ES-I3 (cell line): ENCODE measurements at regions not wholly inside any gene's neighbourhood (a gene's known extent, or its start where the extent isn't known, plus 50 kb on each side); places are given as distances from the start of the nearest gene placed in this dataset.
"Not testable (repeated sequence)": the region's sequence is repeated elsewhere in the genome, so short reads cannot be mapped to it uniquely, and the experiment has no call there.

Experiments used
- H3K36me3 ChIP-seq: 2 replicates; pipeline ENCODE4 v1.6.1; 2013; ENCODE audit warnings: mild to moderate bottlenecking, low read length, control low read depth, moderate library complexity; ENCODE audit not compliant: insufficient read depth
- H3K4me1 ChIP-seq: 2 replicates; pipeline ENCODE4 v1.6.1; 2013; ENCODE audit warnings: mild to moderate bottlenecking, control low read depth, low read length; ENCODE audit not compliant: insufficient read depth
- H3K9ac ChIP-seq: 2 replicates; pipeline ENCODE4 v1.6.1; 2013; ENCODE audit warnings: low read depth, mild to moderate bottlenecking, low read length, moderate library complexity
- H3K9me3 ChIP-seq: 2 replicates; pipeline ENCODE4 v1.6.1; 2013; ENCODE audit warnings: mild to moderate bottlenecking, low read length, moderate library complexity; ENCODE audit not compliant: control insufficient read depth, insufficient read depth

- H3K9me3 ChIP-seq, H3K4me1 ChIP-seq, H3K36me3 ChIP-seq, H3K9ac ChIP-seq: not testable (repeated sequence)
Observed at GRCh38 chr5:67837225-67837624, 378.3 kb upstream of the PIK3R1 start.

- H3K9me3 ChIP-seq, H3K36me3 ChIP-seq, H3K4me1 ChIP-seq, H3K9ac ChIP-seq: not testable (repeated sequence)
Observed at GRCh38 chr5:67836496-67836895, 379.1 kb upstream of the PIK3R1 start.

- H3K9ac ChIP-seq, result no peak overlapping the region
- no peaks in the 10 kb centered on the region for H3K36me3 ChIP-seq
- H3K4me1 ChIP-seq, result no peaks in the 10 kb centered on the region
- no peaks in the 10 kb centered on the region for H3K9me3 ChIP-seq
Observed at GRCh38 chr5:67831048-67831447, 384.5 kb upstream of the PIK3R1 start.

GRCh38 chr5:67827541-67827940 is 388.0 kb upstream of the PIK3R1 start:
- no peaks in the 10 kb centered on the region for H3K9me3 ChIP-seq
- no peaks in the 10 kb centered on the region for H3K4me1 ChIP-seq
- no peaks in the 10 kb centered on the region for H3K36me3 ChIP-seq
- no peak overlapping the region for H3K9ac ChIP-seq

GRCh38 chr5:67824852-67825251 is 390.7 kb upstream of the PIK3R1 start:
- H3K9ac ChIP-seq, result no peak overlapping the region
- no peaks in the 10 kb centered on the region for H3K9me3 ChIP-seq
- no peaks in the 10 kb centered on the region for H3K36me3 ChIP-seq
- H3K4me1 ChIP-seq, result no peaks in the 10 kb centered on the region

GRCh38 chr5:67817652-67818051 is 397.9 kb upstream of the PIK3R1 start:
- Histone ChIP-seq H3K4me1 (peaks cover 5% of the 10 kb centered on the region), H3K36me3 (no peaks in the 10 kb centered on the region), H3K9ac (peak overlapping the region; percentile 64), H3K9me3 (no peaks in the 10 kb centered on the region)

- Histone ChIP-seq H3K9ac (no peak overlapping the region; the same call in 1 of the 2 replicates), H3K9me3 (no peaks in the 10 kb centered on the region), H3K36me3 (no peaks in the 10 kb centered on the region), H3K4me1 (peaks cover 5% of the 10 kb centered on the region)
Observed at GRCh38 chr5:67816456-67816855, 399.1 kb upstream of the PIK3R1 start.

GRCh38 chr5:67815455-67816391 is 399.8 kb upstream of the PIK3R1 start:
- no peaks in the 10 kb centered on the region for H3K36me3 ChIP-seq
- no peaks in the 10 kb centered on the region for H3K9me3 ChIP-seq
- H3K9ac ChIP-seq, result no peak overlapping the region
- peaks cover 5% of the 10 kb centered on the region for H3K4me1 ChIP-seq

GRCh38 chr5:67814569-67815311 is 400.8 kb upstream of the PIK3R1 start:
- Histone ChIP-seq H3K36me3 (no peaks in the 10 kb centered on the region), H3K4me1 (peaks cover 5% of the 10 kb centered on the region), H3K9ac (no peak overlapping the region), H3K9me3 (no peaks in the 10 kb centered on the region)

- H3K9me3 ChIP-seq, result no peaks in the 10 kb centered on the region
- H3K36me3 ChIP-seq, result no peaks in the 10 kb centered on the region
- no peak overlapping the region for H3K9ac ChIP-seq
- H3K4me1 ChIP-seq, result peaks cover 5% of the 10 kb centered on the region
Observed at GRCh38 chr5:67813877-67814539, 401.5 kb upstream of the PIK3R1 start.

- Histone ChIP-seq H3K9ac (no peak overlapping the region), H3K9me3 (no peaks in the 10 kb centered on the region), H3K4me1 (peaks cover 26% of the 10 kb centered on the region), H3K36me3 (no peaks in the 10 kb centered on the region)
Observed at GRCh38 chr5:67809589-67809988, 406.0 kb upstream of the PIK3R1 start.

GRCh38 chr5:67808340-67808739 is 407.2 kb upstream of the PIK3R1 start:
- no peaks in the 10 kb centered on the region for H3K36me3 ChIP-seq
- no peak overlapping the region for H3K9ac ChIP-seq
- H3K9me3 ChIP-seq, result no peaks in the 10 kb centered on the region
- H3K4me1 ChIP-seq, result peaks cover 26% of the 10 kb centered on the region

- Histone ChIP-seq H3K4me1 (peaks cover 26% of the 10 kb centered on the region), H3K9me3 (no peaks in the 10 kb centered on the region), H3K36me3 (no peaks in the 10 kb centered on the region), H3K9ac (no peak overlapping the region)
Observed at GRCh38 chr5:67807439-67807888, 408.1 kb upstream of the PIK3R1 start.

GRCh38 chr5:67806654-67807438 is 408.7 kb upstream of the PIK3R1 start:
- peaks cover 26% of the 10 kb centered on the region for H3K4me1 ChIP-seq
- H3K9ac ChIP-seq, result peak overlapping the region; percentile 11; the same call in 1 of the 2 replicates
- H3K36me3 ChIP-seq, result no peaks in the 10 kb centered on the region
- H3K9me3 ChIP-seq, result no peaks in the 10 kb centered on the region
